ENCODE measurements at regions not wholly inside any gene's neighbourhood (a gene's known extent, or its start where the extent isn't known, plus 50 kb on each side); places are given as distances from the start of the nearest gene placed in this dataset.

DNA sequence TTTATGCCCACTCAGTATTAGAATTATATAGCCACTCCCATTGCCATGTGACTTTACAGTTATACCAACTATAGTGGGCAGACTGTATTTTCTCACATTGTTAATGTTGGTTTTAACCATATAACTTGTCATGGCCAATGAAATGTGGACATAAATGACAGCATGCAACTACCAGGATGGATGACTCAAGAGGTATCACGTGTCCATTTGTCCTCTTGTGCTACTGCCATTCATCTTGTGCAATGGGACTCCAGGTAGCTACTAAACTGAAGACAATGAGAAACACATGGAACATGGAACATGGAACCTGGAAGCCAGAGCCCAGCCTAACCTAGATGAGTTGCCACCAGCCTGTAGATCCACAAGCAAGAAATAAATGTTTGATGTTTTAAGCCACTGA is 242.7 kb upstream of the IPO5 start:
- no peak overlapping the region for H3K4me3 ChIP-seq
- H3K9me3 ChIP-seq: no peaks in the 10 kb centered on the region
- TF ChIP-seq, protein P1, sequence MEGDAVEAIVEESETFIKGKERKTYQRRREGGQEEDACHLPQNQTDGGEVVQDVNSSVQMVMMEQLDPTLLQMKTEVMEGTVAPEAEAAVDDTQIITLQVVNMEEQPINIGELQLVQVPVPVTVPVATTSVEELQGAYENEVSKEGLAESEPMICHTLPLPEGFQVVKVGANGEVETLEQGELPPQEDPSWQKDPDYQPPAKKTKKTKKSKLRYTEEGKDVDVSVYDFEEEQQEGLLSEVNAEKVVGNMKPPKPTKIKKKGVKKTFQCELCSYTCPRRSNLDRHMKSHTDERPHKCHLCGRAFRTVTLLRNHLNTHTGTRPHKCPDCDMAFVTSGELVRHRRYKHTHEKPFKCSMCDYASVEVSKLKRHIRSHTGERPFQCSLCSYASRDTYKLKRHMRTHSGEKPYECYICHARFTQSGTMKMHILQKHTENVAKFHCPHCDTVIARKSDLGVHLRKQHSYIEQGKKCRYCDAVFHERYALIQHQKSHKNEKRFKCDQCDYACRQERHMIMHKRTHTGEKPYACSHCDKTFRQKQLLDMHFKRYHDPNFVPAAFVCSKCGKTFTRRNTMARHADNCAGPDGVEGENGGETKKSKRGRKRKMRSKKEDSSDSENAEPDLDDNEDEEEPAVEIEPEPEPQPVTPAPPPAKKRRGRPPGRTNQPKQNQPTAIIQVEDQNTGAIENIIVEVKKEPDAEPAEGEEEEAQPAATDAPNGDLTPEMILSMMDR (IDR thresholded peaks at IDR 0.05): no peak
- no peak for TF ChIP-seq POLR2A (IDR thresholded peaks at IDR 0.05)
- no peak overlapping the region for H3K27ac ChIP-seq
- no peaks in the 10 kb centered on the region for H3K36me3 ChIP-seq
- no peaks in the 10 kb centered on the region for H3K27me3 ChIP-seq
- H3K4me1 ChIP-seq: no peaks in the 10 kb centered on the region
- no peak for DNase-seq

DNA sequence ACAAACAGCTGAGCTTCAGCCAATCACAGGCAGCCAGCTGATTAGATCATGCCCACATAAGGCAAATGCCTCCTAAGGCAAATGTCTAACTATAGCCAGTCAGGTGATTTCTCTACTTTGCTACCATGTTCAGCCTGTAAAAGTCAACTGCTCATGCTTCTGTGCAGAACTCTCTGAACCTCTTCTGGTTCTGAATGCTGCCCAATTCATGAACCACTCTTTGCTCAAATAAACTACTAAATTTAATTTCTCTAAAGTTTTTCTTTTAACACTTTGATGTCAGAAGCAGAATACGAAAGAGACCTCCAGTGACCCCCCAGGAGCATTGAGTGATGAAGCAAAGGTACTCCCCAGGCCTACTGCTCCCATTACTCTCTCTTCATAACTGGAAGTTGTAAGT is 240.7 kb upstream of the IPO5 start:
- H3K27ac ChIP-seq: no peak overlapping the region
- H3K36me3 ChIP-seq: no peaks in the 10 kb centered on the region
- no peak overlapping the region for H3K4me3 ChIP-seq
- no peak for DNase-seq
- no peaks in the 10 kb centered on the region for H3K27me3 ChIP-seq
- no peaks in the 10 kb centered on the region for H3K9me3 ChIP-seq
- TF ChIP-seq, protein P1 (IDR thresholded peaks at IDR 0.05): no peak
- no peak for TF ChIP-seq POLR2A (IDR thresholded peaks at IDR 0.05)
- no peaks in the 10 kb centered on the region for H3K4me1 ChIP-seq

DNA sequence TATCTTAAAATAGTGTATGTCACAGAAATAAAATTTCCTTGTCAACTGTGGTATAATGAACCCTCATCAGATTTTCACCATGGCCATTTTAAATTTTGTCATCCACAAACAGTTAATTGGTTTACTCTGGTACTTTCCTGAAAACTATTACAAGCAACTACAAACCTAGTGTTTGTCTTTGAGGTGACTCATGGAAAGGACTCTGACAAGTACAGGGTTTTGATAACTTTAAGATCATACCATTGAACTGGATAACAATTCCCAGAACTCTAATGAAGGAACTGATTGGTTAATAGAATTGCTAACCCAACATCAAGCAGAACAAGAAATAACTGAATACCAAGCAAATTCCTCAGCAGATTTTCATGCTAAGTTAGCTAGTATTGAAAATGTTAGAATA is 237.7 kb upstream of the IPO5 start:
- Histone ChIP-seq H3K27ac (no peak overlapping the region), H3K9me3 (no peaks in the 10 kb centered on the region), H3K4me1 (no peaks in the 10 kb centered on the region), H3K27me3 (no peaks in the 10 kb centered on the region), H3K4me3 (no peak overlapping the region), H3K36me3 (no peaks in the 10 kb centered on the region)
- no peak for TF ChIP-seq POLR2A (IDR thresholded peaks at IDR 0.05)
- TF ChIP-seq, protein P1 (IDR thresholded peaks at IDR 0.05): no peak
- no peak for DNase-seq

DNA sequence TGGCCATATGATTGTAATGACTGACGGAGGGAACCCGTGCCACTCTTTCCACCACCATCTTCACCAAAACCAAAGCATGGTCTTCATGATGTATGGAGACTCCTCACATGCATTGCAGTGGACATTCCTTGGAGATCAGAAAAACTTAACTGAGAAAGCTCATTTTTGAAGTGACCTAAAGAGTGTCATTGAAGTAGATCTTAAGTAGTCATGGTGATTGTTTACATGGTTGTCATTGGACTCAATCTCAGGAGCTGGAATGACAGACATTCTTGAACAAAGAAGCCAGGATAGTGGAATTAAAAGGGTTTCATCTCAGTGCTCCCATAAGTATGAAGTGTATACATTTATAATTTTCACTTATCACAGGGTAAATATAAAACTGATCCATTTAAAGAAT is 236.7 kb upstream of the IPO5 start:
- TF ChIP-seq, protein P1 (IDR thresholded peaks at IDR 0.05): no peak
- no peak for TF ChIP-seq POLR2A (IDR thresholded peaks at IDR 0.05)
- Histone ChIP-seq H3K4me1 (no peaks in the 10 kb centered on the region), H3K36me3 (no peaks in the 10 kb centered on the region), H3K9me3 (no peaks in the 10 kb centered on the region), H3K27ac (no peak overlapping the region), H3K4me3 (no peak overlapping the region), H3K27me3 (no peaks in the 10 kb centered on the region)
- no peak for DNase-seq

DNA sequence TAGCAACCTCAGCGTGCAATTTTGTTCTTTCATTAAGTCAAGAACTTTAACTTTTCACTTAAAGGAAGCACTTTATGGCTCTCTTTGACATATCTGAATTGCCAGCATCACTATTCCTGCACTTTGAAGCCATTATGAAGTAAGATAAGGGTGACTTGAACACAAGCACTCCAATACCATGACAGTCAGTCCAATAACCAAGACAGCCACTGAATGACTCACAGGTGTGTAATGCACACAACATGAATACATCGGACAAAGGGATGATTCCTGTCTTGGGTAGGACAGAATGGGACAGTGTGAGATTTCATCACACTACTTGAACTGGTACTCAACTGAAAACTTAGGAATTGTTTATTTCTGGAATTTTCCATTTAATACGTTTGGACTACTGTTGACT is 233.7 kb upstream of the IPO5 start:
- H3K9me3 ChIP-seq: no peaks in the 10 kb centered on the region
- TF ChIP-seq POLR2A (IDR thresholded peaks at IDR 0.05): no peak
- H3K36me3 ChIP-seq: no peaks in the 10 kb centered on the region
- no peak overlapping the region for H3K27ac ChIP-seq
- DNase-seq: no peak
- no peaks in the 10 kb centered on the region for H3K4me1 ChIP-seq
- no peak overlapping the region for H3K4me3 ChIP-seq
- no peaks in the 10 kb centered on the region for H3K27me3 ChIP-seq

DNA sequence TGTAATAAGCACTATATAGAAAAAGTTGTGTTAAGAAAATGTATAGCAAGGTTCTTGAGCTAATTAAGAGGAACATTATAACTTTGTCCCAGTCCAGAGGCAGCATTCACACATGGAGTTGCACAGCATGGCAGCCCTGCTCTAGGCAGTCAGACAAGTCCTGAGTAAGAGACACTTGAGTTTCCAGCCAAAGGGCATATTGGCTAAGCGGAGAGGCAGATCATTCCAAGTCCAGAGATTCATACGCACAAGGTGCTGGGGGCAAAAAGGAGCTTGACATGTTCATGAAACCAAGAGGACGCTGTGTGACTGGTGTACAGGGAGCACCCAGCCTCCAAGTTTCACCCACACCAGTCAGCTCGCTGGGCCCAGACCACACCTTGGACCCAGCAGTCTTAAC is 232.6 kb upstream of the IPO5 start:
- H3K27ac ChIP-seq: no peak overlapping the region
- H3K4me1 ChIP-seq: no peaks in the 10 kb centered on the region
- TF ChIP-seq POLR2A (IDR thresholded peaks at IDR 0.05): no peak
- TF ChIP-seq, protein P1 (IDR thresholded peaks at IDR 0.05): no peak
- no peaks in the 10 kb centered on the region for H3K9me3 ChIP-seq
- H3K36me3 ChIP-seq: no peaks in the 10 kb centered on the region
- no peaks in the 10 kb centered on the region for H3K27me3 ChIP-seq
- H3K4me3 ChIP-seq: no peak overlapping the region
- DNase-seq: no peak
